LHCN-M2 (cell line): ENCODE measurements at regions not wholly inside any gene's neighbourhood (a gene's known extent, or its start where the extent isn't known, plus 50 kb on each side); places are given as distances from the start of the nearest gene placed in this dataset.

ENCODE experiments used
- DNase-seq: peaks from one replicate; pipeline ENCODE4 v3.0.0-alpha.2; 2012; ENCODE audit warnings: low read depth

DNA sequence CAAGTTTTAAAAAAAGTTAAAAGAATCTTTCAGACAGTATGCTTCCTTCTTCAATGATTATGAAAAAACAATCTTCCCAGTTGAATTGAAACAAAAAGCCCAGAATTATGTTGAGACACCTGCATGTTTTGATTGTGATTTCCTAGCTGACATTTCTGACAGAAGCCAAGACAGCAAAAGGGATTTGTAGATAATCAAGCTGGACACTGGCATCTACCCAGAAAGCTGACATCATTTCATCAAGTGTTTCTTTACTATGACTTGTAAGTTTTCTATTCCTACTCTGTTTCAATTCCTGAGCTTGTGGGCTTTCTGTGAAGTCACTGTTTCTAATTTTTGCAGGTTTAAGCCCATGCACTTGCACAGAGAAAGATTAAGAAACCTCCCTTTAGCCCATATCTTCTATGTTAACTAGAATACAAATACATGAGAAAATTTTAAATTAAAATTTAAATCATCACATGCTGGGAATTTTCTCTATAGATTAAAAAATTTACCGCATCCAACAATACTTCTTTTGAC is 82.9 kb upstream of the CCDC85A start:
- DNase-seq = no peak

- DNase-seq = no peak
Observed at GRCh38 chr2:56102098-56102497, 81.7 kb upstream of the CCDC85A start.

GRCh38 chr2:56102866-56103265 is 80.9 kb upstream of the CCDC85A start:
- peak; percentile 34 for DNase-seq

DNA sequence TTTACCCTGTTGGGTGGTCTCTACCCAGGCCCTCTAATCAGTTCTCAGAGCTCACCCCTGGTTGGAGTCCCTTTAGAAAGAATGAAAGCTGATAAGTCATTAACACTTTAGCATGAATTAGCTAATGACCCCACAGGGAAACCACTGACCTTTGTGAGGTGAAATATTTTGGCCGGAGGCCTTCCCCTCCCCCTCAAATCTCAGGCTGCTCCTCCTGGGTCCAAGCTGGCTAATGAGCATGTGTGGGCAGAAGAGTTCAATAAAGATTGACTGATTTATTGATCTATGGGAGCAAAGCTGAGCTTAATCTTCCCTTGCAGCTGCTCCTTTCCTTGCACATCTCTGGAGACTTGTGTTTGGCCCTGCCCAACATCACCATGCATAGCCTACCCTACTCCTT is 78.8 kb upstream of the CCDC85A start:
- DNase-seq = no peak

GRCh38 chr2:56107502-56108220 is 76.1 kb upstream of the CCDC85A start:
- DNase-seq = no peak

DNA sequence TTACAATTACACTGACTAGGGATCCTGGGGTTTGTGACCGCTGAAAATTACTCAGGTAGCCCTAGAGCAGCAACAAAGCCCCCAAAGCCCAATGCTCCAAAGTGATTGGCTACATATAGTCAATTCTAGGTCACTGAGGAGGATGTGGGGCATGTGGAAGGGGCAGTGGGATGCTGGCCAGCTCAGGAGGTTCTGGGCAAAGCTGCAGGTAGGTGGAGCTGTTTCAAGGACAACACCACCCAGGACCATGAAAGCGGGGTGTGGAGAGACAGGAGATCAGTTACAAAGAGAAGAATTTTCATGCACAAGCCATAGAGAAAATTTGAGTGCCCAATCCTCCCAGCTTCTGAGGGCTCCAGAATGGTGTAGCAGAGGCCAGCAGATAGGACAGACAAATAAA is 75.0 kb upstream of the CCDC85A start:
- no peak for DNase-seq

DNA sequence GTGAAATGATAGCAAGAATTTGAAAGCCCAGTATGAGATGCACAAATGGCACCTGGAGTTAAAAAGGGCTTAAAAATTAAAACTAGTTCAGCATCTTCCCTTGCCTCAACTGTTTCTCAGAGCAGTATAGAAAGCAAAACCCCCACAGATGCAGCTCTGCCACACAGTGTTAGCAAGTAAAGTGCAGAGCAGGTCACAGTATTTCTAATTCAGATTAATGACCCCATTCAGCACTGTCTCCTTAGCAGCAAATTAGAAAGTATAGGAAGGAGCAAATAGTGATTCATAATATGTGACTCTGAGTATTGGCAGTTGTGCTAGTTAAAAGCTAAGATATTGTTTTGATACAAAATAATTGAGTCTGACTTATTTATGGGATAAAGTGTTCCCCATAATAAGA is 73.8 kb upstream of the CCDC85A start:
- no peak for DNase-seq

DNA sequence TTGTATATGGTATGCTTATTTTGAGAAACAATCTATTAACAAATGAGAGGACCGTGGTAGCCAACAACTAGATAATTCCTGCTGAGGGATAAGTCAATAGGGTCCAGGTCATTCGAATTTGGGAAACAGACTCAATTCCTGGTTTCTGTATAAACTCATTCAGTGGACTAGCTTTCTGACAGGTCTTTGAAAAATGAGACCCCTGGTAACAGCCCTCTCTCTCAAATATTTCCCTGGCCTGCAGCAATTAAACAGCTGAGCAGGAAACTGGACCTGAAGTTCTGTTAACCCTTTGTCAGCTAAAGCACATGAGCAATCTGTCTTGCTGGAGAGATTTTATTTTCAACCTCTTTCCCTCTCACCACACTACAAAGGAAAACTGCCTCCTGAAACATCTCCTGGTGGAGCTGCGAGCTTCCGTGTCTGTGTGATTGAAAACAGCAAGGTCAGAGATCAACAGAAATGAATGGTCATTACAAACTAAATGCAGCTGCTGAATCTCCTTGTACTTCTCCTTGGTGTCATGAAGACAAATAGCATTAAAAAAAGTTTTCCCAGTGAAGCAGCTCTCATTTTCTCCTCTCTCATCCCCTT is 70.3 kb upstream of the CCDC85A start:
- no peak for DNase-seq

DNA sequence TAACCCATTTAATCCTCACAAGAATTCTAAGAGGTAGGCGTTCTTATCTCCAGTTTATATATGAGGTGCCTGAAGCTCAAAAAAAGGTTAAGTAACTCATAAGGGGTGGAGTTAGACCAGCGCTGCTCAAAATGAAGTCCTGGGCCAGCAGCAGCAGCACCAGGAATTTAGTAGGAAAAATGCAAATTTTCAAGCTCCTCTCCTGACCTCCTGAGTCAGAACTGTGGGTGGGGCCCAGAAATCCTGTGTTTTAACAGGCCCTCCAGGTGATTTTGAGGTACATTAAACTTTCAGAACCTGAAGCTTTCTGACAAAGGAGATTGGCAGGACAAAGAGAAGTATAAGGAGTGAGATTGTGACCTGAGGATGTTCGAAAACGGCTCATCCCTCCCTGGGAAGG is 66.0 kb upstream of the CCDC85A start:
- no peak for DNase-seq

- DNase-seq = no peak
Observed at GRCh38 chr2:56118474-56118873, 65.3 kb upstream of the CCDC85A start.

DNA sequence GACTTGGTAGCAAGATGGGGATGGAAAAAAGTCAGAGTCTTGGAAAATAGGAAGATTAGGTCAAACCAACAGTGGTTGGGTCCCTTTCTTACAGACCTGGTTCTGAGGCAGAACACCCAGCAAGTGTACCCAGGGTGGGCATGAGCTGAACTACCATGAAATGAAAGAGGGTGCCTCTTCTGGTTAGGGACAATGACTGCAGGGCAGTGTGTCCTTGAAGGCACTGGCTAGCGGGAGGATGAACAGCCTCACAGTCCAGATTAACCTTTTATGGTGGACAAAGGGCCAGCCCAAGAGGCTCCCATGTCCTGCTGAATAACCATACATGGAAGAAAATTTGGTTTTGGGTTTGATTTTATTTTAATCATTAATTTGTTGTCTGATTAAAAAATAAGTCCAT is 61.8 kb upstream of the CCDC85A start:
- DNase-seq = no peak

DNA sequence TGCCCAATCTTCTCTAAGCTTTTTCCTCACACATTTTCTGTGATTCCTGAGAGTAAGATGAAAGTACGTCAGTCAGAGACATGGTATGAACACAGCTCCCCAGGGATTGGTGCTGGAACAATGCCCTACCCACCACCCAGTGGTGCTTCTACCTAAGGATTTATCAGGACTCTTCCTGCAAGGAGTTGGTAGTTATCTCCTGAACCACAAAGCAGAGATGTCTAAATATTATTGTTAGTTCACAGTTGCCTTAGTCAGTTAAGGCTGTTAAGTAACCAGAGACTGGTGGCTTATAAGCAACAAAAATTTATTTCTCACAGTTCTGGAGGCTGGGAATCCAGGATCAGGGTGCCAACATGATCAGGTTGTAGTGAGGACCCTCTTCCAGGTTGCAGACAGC is 60.3 kb upstream of the CCDC85A start:
- DNase-seq = no peak

- DNase-seq = no peak
Observed at GRCh38 chr2:56127010-56127409, 56.8 kb upstream of the CCDC85A start.

DNA sequence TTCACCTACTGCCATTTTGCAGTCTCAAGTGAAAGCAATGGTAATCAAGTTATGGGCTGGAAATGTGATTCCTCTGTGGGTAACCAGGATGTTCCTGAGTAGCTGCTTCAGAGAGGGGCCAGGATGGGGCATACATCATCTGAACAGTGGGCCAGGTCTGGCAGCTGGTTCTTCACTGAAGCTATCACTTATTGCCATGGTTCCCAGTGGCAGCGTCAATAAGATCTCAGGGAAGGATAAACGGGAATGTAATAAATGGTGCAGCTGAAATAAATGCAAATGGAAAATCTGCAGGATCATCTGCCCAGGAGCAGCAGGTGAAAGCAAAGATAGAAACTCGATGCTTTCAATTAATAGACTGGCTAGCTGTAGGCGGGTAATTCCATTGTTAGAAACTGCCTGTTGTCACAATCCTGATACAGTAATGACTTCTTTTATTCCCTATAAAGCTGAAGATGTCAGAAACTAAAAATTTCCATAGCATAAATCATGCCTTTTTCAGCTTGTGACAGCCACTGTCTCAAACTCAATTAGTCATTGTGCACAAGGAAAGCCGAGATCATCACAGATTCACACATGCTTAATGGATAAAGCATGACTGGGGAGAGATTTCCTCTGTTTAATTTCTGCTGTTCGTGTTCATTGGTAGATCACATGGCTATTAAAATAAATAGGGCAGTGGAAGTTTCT is 56.2 kb upstream of the CCDC85A start:
- no peak for DNase-seq

DNA sequence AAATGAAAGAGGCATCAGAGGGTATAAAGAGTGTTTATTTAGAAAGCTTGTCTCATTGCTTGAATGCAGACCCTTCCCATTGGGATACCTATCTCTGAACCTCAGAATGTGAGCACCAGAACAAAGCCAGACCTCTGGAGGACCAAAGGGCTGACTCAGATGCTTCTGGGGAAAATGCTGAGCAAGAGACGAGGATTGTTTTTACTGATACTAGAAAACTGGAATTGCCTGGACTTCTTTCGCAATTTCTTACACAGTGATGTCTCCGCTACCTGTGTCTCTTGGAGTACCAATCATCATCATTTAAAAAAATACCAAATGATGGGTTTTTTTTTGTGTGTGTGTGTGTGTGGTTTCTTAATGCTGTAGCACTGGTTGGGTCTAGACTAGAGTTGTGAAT is 55.6 kb upstream of the CCDC85A start:
- DNase-seq = no peak

GRCh38 chr2:56130463-56131070 is 53.2 kb upstream of the CCDC85A start:
- peak; percentile 24 for DNase-seq

- DNase-seq = peak; percentile 45
Observed at GRCh38 chr2:56132138-56132537, 51.7 kb upstream of the CCDC85A start.

- peak; percentile 3 for DNase-seq
Observed at GRCh38 chr2:56133441-56133840, 50.3 kb upstream of the CCDC85A start.

- no peak for DNase-seq
Observed at GRCh38 chr2:56133931-56134629, 49.7 kb upstream of the CCDC85A start.
